ENCODE measurements at regions not wholly inside any gene's neighbourhood (a gene's known extent, or its start where the extent isn't known, plus 50 kb on each side); places are given as distances from the start of the nearest gene placed in this dataset.

- Histone ChIP-seq H4K20me1 (ENCODE audit: insufficient read depth, low read length) (no peaks in the 10 kb centered on the region), H2AFZ (ENCODE audit: low read length) (no peak overlapping the region), H3K27me3 (ENCODE audit: insufficient read depth, low read length) (no peaks in the 10 kb centered on the region), H3K27ac (ENCODE audit: low read depth, low read length) (no peak overlapping the region), H3K36me3 (ENCODE audit: insufficient read depth, low read length) (no peaks in the 10 kb centered on the region), H3K79me2 (ENCODE audit: insufficient read depth, low read length) (no peaks in the 10 kb centered on the region), H3K4me2 (ENCODE audit: insufficient read depth, low read length) (no peak overlapping the region), H3K9me3 (ENCODE audit: low read depth, low read length) (no peaks in the 10 kb centered on the region), H3K4me3 (ENCODE audit: insufficient read depth, low read length) (no peak overlapping the region), H3K4me1 (ENCODE audit: insufficient read depth, low read length) (no peaks in the 10 kb centered on the region)
- TF ChIP-seq CTCF (IDR thresholded peaks at IDR 0.05; ENCODE audit: extremely low read depth, low read depth, low read length), result no peak
- DNase-seq (ENCODE audit: insufficient read length, low spot score, missing footprints), result no peak
These were observed 160.1 kb upstream of the DAP start for GRCh38 chr5:10921160-10921559.

GRCh38 chr5:10920400-10920799 is 159.4 kb upstream of the DAP start:
- Histone ChIP-seq H3K27me3 (ENCODE audit: insufficient read depth, low read length) (no peaks in the 10 kb centered on the region), H3K79me2 (ENCODE audit: insufficient read depth, low read length) (no peaks in the 10 kb centered on the region), H3K9me3 (ENCODE audit: low read depth, low read length) (no peaks in the 10 kb centered on the region), H3K36me3 (ENCODE audit: insufficient read depth, low read length) (no peaks in the 10 kb centered on the region), H3K4me1 (ENCODE audit: insufficient read depth, low read length) (no peaks in the 10 kb centered on the region), H3K4me3 (ENCODE audit: insufficient read depth, low read length) (no peak overlapping the region), H4K20me1 (ENCODE audit: insufficient read depth, low read length) (no peaks in the 10 kb centered on the region), H2AFZ (ENCODE audit: low read length) (no peak overlapping the region), H3K4me2 (ENCODE audit: insufficient read depth, low read length) (no peak overlapping the region), H3K27ac (ENCODE audit: low read depth, low read length) (no peak overlapping the region)
- no peak for DNase-seq (ENCODE audit: insufficient read length, low spot score, missing footprints)
- no peak for TF ChIP-seq CTCF (IDR thresholded peaks at IDR 0.05; ENCODE audit: extremely low read depth, low read depth, low read length)

GRCh38 chr5:10914741-10915480 is 153.9 kb upstream of the DAP start:
- TF ChIP-seq CTCF (IDR thresholded peaks at IDR 0.05; ENCODE audit: extremely low read depth, low read depth, low read length), result no peak
- Histone ChIP-seq H3K36me3 (ENCODE audit: insufficient read depth, low read length) (no peaks in the 10 kb centered on the region), H4K20me1 (ENCODE audit: insufficient read depth, low read length) (no peaks in the 10 kb centered on the region), H3K9me3 (ENCODE audit: low read depth, low read length) (no peaks in the 10 kb centered on the region), H3K4me3 (ENCODE audit: insufficient read depth, low read length) (no peak overlapping the region), H3K4me1 (ENCODE audit: insufficient read depth, low read length) (peaks cover 13% of the 10 kb centered on the region), H3K79me2 (ENCODE audit: insufficient read depth, low read length) (no peaks in the 10 kb centered on the region), H3K27me3 (ENCODE audit: insufficient read depth, low read length) (no peaks in the 10 kb centered on the region), H2AFZ (ENCODE audit: low read length) (no peak overlapping the region), H3K27ac (ENCODE audit: low read depth, low read length) (no peak overlapping the region), H3K4me2 (ENCODE audit: insufficient read depth, low read length) (no peak overlapping the region)
- DNase-seq (ENCODE audit: insufficient read length, low spot score, missing footprints), result no peak

DNA sequence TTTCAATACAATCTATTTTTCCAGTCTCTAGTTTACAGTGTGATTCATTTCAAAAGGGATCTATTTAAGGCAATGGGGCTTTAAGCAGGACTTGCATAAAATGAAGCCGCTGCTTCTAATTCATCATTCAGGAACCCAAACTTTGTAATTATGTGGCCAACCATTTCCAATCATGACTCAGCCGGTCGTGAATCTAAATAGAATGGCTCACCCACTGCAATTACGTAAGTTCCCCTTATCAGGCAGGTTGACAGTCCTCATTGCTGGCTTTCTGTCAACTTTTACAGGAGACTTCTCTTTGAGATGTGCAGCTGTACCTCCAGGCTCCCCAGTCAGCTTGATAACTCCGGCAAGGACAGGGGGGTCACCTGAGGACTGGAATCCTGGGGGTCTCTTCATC is 152.8 kb upstream of the DAP start:
- peak; percentile 66 for DNase-seq (ENCODE audit: insufficient read length, low spot score, missing footprints)
- Histone ChIP-seq H3K4me3 (ENCODE audit: insufficient read depth, low read length) (no peak overlapping the region), H4K20me1 (ENCODE audit: insufficient read depth, low read length) (no peaks in the 10 kb centered on the region), H3K36me3 (ENCODE audit: insufficient read depth, low read length) (no peaks in the 10 kb centered on the region), H3K4me2 (ENCODE audit: insufficient read depth, low read length) (peak overlapping the region; percentile 65), H3K9me3 (ENCODE audit: low read depth, low read length) (no peaks in the 10 kb centered on the region), H3K79me2 (ENCODE audit: insufficient read depth, low read length) (no peaks in the 10 kb centered on the region), H2AFZ (ENCODE audit: low read length) (no peak overlapping the region), H3K4me1 (ENCODE audit: insufficient read depth, low read length) (peaks cover 13% of the 10 kb centered on the region), H3K27ac (ENCODE audit: low read depth, low read length) (no peak overlapping the region), H3K27me3 (ENCODE audit: insufficient read depth, low read length) (no peaks in the 10 kb centered on the region)
- no peak for TF ChIP-seq CTCF (IDR thresholded peaks at IDR 0.05; ENCODE audit: extremely low read depth, low read depth, low read length)
